Thymus (tissue), 11 donors: ENCODE measurements at regions not wholly inside any gene's neighbourhood (a gene's known extent, or its start where the extent isn't known, plus 50 kb on each side); places are given as distances from the start of the nearest gene placed in this dataset.

Experiments
- DNase-seq, 9 donors: peaks; one replicate each; pipeline ENCODE4 v3.0.0-alpha.2; 2013; ENCODE audit warnings: low spot score in 9 of 9, low read depth in 6 of 9, missing footprints in 1 of 9
- H3K27ac ChIP-seq, 2 donors: one replicate each; pipeline ENCODE4 v1.5.1; 2013; ENCODE audit warnings: control low read depth in 1 of 2, low read depth in 1 of 2, low read length in 1 of 2, mild to moderate bottlenecking in 1 of 2, moderate library complexity in 1 of 2
- H3K27me3 ChIP-seq, 2 donors: one replicate each; pipeline ENCODE4 v1.5.1; 2013; ENCODE audit warnings: low read length in 1 of 2; ENCODE audit not compliant: control insufficient read depth in 2 of 2, insufficient read depth in 1 of 2
- H3K36me3 ChIP-seq, 2 donors: one replicate each; pipeline ENCODE4 v1.5.1; 2013; ENCODE audit warnings: low read length in 1 of 2, mild to moderate bottlenecking in 1 of 2, moderate library complexity in 1 of 2; ENCODE audit not compliant: control insufficient read depth in 2 of 2, insufficient read depth in 2 of 2
- H3K4me1 ChIP-seq, 2 donors: one replicate each; pipeline ENCODE4 v1.5.1; 2013; ENCODE audit warnings: low read length in 2 of 2; ENCODE audit not compliant: control insufficient read depth in 2 of 2, insufficient read depth in 2 of 2
- H3K4me3 ChIP-seq, 2 donors: one replicate each; pipeline ENCODE4 v1.5.1; 2013; ENCODE audit warnings: low read length in 2 of 2, control low read depth in 1 of 2, mild to moderate bottlenecking in 1 of 2
- H3K9me3 ChIP-seq, 2 donors: one replicate each; pipeline ENCODE4 v1.5.1; 2013; ENCODE audit warnings: low read length in 1 of 2, mild to moderate bottlenecking in 1 of 2; ENCODE audit not compliant: control insufficient read depth in 2 of 2, insufficient read depth in 1 of 2
- WGBS: extraction: QIAGEN DNeasy Blood & Tissue Kit; methylation state at CpG from one replicate; pipeline ENCODE4 v1.1.7; 2013; 5-methylcytosine and 5-hydroxymethylcytosine counted together
- donor health status: healthy.

DNA sequence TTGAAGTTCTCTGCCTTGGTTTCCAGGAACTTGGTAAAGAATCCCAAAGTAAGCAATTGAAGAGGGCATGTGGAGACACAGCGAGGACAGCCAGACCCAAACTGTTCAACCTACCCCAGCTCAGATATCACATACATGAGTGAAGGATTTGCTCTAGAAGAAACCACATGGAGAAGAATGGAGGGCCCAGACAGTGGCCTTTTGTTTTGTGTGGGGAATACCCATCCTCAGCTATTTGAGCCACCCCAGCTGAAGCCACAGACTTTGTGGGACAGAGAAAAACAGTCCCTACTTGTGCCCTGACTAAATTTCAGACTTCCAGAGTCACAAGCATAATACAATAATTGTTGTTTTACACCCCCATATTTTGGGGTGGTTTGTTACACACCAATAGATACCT lies 387.1 kb downstream of the ZSWIM6 start:
- WGBS: 98% methylated on average over 1 of the region's 1 CpG
- no peak for DNase-seq
- no peaks in the 10 kb centered on the region for H3K36me3 ChIP-seq
- no peaks in the 10 kb centered on the region for H3K27me3 ChIP-seq
- H3K9me3 ChIP-seq: no peaks in the 10 kb centered on the region
- H3K4me1 ChIP-seq: no peaks in the 10 kb centered on the region
- no peak overlapping the region for H3K4me3 ChIP-seq
- H3K27ac ChIP-seq: no peak overlapping the region

DNA sequence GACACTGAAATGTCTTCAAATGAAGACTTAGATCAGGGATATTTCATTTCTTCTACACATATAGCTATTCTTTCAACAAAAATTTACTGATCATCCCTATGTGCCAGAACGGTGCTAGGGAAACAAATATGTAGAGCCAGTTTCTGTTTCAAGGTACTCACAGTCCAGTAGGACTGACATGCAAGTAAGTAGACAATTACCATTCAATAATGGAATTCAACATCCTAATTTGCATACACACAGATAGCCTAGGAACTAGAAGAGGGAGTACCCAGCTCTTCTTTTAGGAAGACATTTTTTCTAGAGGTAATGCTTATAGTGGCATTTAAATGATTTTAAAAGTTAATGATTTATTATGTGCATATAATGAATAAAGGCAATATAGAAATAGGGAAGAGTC lies 388.8 kb downstream of the ZSWIM6 start:
- 94% methylated on average over 1 of the region's 1 CpG for WGBS
- Histone ChIP-seq H3K4me1 (no peaks in the 10 kb centered on the region), H3K9me3 (no peaks in the 10 kb centered on the region), H3K4me3 (no peak overlapping the region), H3K27me3 (no peaks in the 10 kb centered on the region), H3K27ac (no peak overlapping the region), H3K36me3 (no peaks in the 10 kb centered on the region)
- no peak for DNase-seq

DNA sequence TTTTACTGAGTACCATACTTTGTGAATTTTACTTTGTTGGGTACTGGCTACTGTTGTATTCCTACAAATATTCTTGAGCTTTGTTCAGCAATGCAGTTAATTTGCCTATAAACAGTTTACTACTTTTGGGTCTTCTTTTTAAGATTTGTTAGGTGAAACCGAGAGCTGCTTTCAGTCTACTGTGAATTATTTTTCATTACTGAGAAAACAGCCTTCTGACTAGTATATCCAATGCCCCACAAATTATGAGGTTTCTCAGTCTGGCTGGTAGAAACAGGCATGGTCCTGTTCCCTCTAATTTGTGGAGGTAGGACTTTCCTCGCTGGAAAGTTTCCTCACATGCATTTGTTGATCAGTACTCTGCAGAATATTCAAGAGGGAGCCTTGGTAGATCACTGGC lies 392.0 kb downstream of the ZSWIM6 start:
- Histone ChIP-seq H3K9me3 (no peaks in the 10 kb centered on the region), H3K4me3 (no peak overlapping the region), H3K27ac (no peak overlapping the region), H3K4me1 (no peaks in the 10 kb centered on the region), H3K27me3 (no peaks in the 10 kb centered on the region), H3K36me3 (no peaks in the 10 kb centered on the region)
- no peak for DNase-seq
- WGBS: 97% methylated on average over 2 of the region's 2 CpGs

- no peak overlapping the region for H3K27ac ChIP-seq
- no peaks in the 10 kb centered on the region for H3K9me3 ChIP-seq
- H3K4me3 ChIP-seq: no peak overlapping the region
- 85% methylated on average over 1 of the region's 1 CpG for WGBS
- no peak for DNase-seq
- no peaks in the 10 kb centered on the region for H3K36me3 ChIP-seq
- H3K27me3 ChIP-seq: peaks cover 0 to 15% of the 10 kb centered on the region in 2 donors
- H3K4me1 ChIP-seq: no peaks in the 10 kb centered on the region
These were observed 396.2 kb downstream of the ZSWIM6 start for GRCh38 chr5:61728287-61728686.

DNA sequence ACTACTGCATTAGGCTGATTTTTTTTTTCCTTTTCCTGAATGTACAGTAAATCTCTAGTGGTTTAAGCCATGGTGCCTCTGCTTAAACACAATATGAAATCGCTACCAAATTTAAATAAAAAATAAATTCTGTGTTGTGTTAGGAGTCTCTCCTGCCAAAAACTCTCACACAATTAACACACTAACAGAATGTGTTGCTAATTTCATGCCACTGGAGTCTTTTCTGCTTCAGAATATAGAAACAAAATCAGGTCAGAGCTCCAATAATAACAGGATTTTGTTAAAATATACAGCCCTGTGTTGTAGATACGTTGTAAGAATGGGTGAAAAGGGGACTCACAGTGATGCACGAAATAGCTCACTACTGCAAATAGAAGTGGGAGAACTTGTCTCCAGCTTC lies 398.8 kb downstream of the ZSWIM6 start:
- H3K36me3 ChIP-seq: no peaks in the 10 kb centered on the region
- peaks cover 0 to 15% of the 10 kb centered on the region in 2 donors for H3K27me3 ChIP-seq
- H3K4me1 ChIP-seq: no peaks in the 10 kb centered on the region
- no peak overlapping the region for H3K27ac ChIP-seq
- no peak overlapping the region for H3K4me3 ChIP-seq
- 61% methylated on average over 3 of the region's 3 CpGs for WGBS
- DNase-seq: no peak
- H3K9me3 ChIP-seq: no peaks in the 10 kb centered on the region

GRCh38 chr5:61731267-61731945 lies 399.3 kb downstream of the ZSWIM6 start:
- Histone ChIP-seq H3K4me3 (no peak overlapping the region), H3K27me3 (peaks cover 0 to 15% of the 10 kb centered on the region in 2 donors), H3K36me3 (no peaks in the 10 kb centered on the region), H3K27ac (no peak overlapping the region), H3K9me3 (no peaks in the 10 kb centered on the region), H3K4me1 (no peaks in the 10 kb centered on the region)
- 91% methylated on average over 6 of the region's 6 CpGs for WGBS
- DNase-seq: no peak

- Histone ChIP-seq H3K4me1 (no peaks in the 10 kb centered on the region), H3K4me3 (no peak overlapping the region), H3K27ac (no peak overlapping the region), H3K36me3 (no peaks in the 10 kb centered on the region), H3K9me3 (no peaks in the 10 kb centered on the region), H3K27me3 (peaks cover 0 to 15% of the 10 kb centered on the region in 2 donors)
- 91% methylated on average over 5 of the region's 5 CpGs for WGBS
- no peak for DNase-seq
These were observed 399.9 kb downstream of the ZSWIM6 start for GRCh38 chr5:61731946-61732314.

- Histone ChIP-seq H3K4me3 (no peak overlapping the region), H3K27me3 (peaks cover 0 to 15% of the 10 kb centered on the region in 2 donors), H3K9me3 (no peaks in the 10 kb centered on the region), H3K36me3 (no peaks in the 10 kb centered on the region), H3K27ac (no peak overlapping the region), H3K4me1 (no peaks in the 10 kb centered on the region)
- WGBS: 65% methylated on average over 12 of the region's 12 CpGs
- DNase-seq: no peak
These were observed 400.3 kb downstream of the ZSWIM6 start for GRCh38 chr5:61732369-61732768.

- H3K27ac ChIP-seq: no peak overlapping the region
- DNase-seq: no peak
- H3K27me3 ChIP-seq: peaks cover 0 to 15% of the 10 kb centered on the region in 2 donors
- WGBS: 88% methylated on average over 18 of the region's 18 CpGs
- H3K4me3 ChIP-seq: no peak overlapping the region
- no peaks in the 10 kb centered on the region for H3K4me1 ChIP-seq
- no peaks in the 10 kb centered on the region for H3K9me3 ChIP-seq
- H3K36me3 ChIP-seq: no peaks in the 10 kb centered on the region
These were observed 400.7 kb downstream of the ZSWIM6 start for GRCh38 chr5:61732796-61733195.
